ENCODE measurements at regions not wholly inside any gene's neighbourhood (a gene's known extent, or its start where the extent isn't known, plus 50 kb on each side); places are given as distances from the start of the nearest gene placed in this dataset.

DNA sequence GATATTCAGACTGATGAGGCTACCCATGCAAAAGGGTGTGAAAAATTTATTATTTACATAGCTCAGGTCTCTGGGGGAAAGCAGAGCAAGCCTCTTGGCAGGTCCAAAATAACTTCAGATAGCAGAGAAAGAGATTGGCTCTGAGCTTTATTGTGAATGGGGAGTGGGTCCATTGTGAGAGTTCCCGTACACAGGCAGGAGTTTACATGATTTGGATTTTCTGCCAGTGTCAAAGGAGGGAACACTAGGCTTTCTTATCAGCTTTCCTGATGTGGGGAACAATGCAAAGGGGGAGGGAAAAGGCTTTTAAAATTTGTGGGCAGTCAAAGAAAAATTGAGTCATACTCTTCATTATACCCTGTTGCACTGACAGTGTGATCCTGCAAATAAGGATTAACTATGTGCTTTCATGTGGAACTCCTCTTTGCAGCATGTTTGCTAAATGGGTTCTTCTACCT, 615.0 kb upstream of the RIOK2 start:
- Histone ChIP-seq H3K9me3 (ENCODE audit: low read depth) (no peaks in the 10 kb centered on the region), H3K36me3 (replicated peaks; ENCODE audit: insufficient read depth, low read depth) (no peaks in the 10 kb centered on the region), H4K20me1 (ENCODE audit: insufficient read depth, poor library complexity, severe bottlenecking) (no peaks in the 10 kb centered on the region), H3K4me1 (ENCODE audit: insufficient read depth) (no peaks in the 10 kb centered on the region), H3K27me3 (no peaks in the 10 kb centered on the region), H3K9me2 (replicated peaks; ENCODE audit: insufficient read depth) (no peaks in the 10 kb centered on the region), H3K4me2 (no peak overlapping the region), H3K79me2 (no peaks in the 10 kb centered on the region), H2AFZ (no peak overlapping the region), H3K27ac (no peak overlapping the region), H3K4me3 (no peak overlapping the region)
- WGBS (ENCODE audit: low lambda C conversion rate, missing lambda C conversion rate), result 40% methylated on average over 1 of the region's 1 CpG
- TF ChIP-seq, protein P1, sequence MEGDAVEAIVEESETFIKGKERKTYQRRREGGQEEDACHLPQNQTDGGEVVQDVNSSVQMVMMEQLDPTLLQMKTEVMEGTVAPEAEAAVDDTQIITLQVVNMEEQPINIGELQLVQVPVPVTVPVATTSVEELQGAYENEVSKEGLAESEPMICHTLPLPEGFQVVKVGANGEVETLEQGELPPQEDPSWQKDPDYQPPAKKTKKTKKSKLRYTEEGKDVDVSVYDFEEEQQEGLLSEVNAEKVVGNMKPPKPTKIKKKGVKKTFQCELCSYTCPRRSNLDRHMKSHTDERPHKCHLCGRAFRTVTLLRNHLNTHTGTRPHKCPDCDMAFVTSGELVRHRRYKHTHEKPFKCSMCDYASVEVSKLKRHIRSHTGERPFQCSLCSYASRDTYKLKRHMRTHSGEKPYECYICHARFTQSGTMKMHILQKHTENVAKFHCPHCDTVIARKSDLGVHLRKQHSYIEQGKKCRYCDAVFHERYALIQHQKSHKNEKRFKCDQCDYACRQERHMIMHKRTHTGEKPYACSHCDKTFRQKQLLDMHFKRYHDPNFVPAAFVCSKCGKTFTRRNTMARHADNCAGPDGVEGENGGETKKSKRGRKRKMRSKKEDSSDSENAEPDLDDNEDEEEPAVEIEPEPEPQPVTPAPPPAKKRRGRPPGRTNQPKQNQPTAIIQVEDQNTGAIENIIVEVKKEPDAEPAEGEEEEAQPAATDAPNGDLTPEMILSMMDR (IDR thresholded peaks at IDR 0.05; ENCODE audit: poor library complexity), result no peak
- TF ChIP-seq EZH2 (IDR thresholded peaks at IDR 0.05; ENCODE audit: borderline replicate concordance), result no peak
- TF ChIP-seq EZH2phosphoT487 (IDR thresholded peaks at IDR 0.05; ENCODE audit: low read depth, severe bottlenecking, unreplicated experiment), result no peak
- no peak for DNase-seq (ENCODE audit: low spot score)

DNA sequence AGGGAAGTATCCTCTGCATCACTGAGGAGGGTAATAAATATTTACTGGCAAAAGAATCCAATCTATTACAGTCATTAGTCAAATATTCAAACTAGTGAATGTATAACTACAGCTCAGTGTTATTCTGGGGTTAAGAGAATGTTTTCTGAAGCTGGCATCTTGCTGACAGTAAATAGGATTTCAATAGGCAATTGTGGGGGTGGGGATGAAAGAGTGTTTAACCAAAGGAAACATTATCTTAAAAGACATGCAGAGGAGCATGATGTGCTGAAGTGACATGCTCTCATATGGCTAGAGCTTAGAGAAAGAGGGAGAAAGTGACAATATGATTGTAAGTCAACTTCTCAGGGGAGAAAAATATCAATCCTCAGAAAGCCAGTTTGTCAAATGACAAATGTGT, 618.4 kb upstream of the RIOK2 start:
- no peaks in the 10 kb centered on the region for H3K79me2 ChIP-seq
- no peak overlapping the region for H3K27ac ChIP-seq
- H3K9me3 ChIP-seq (ENCODE audit: low read depth), result peaks cover 10% of the 10 kb centered on the region
- H3K9me2 ChIP-seq (replicated peaks; ENCODE audit: insufficient read depth), result no peaks in the 10 kb centered on the region
- H3K27me3 ChIP-seq, result no peaks in the 10 kb centered on the region
- H3K4me2 ChIP-seq, result no peak overlapping the region
- TF ChIP-seq, protein P1 (IDR thresholded peaks at IDR 0.05; ENCODE audit: poor library complexity), result no peak
- no peak for DNase-seq (ENCODE audit: low spot score)
- no peaks in the 10 kb centered on the region for H4K20me1 ChIP-seq (ENCODE audit: insufficient read depth, poor library complexity, severe bottlenecking)
- H2AFZ ChIP-seq, result no peak overlapping the region
- no peaks in the 10 kb centered on the region for H3K36me3 ChIP-seq (replicated peaks; ENCODE audit: insufficient read depth, low read depth)
- H3K4me3 ChIP-seq, result no peak overlapping the region
- no peaks in the 10 kb centered on the region for H3K4me1 ChIP-seq (ENCODE audit: insufficient read depth)

DNA sequence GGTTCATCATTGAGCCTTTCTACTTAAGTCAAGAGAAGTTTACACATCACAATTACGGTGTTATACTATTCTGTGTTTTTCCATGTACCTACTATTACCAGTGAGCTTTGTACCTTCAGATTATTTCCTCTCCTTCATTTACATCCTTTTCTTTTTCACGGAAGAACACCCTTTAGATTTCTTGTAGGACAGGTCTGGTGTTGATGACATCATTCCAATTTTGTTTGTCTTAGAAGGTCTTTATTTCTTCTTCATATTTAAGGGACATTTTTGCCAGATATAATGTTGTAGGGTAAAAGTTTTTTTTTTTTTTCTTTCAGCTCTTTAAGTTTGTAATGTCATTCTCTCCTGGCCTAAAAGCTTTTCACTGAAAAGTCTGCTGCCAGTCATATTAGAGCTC, 637.1 kb upstream of the RIOK2 start:
- Histone ChIP-seq H3K4me1 (ENCODE audit: insufficient read depth) (no peaks in the 10 kb centered on the region), H3K9me2 (replicated peaks; ENCODE audit: insufficient read depth) (no peaks in the 10 kb centered on the region), H3K36me3 (replicated peaks; ENCODE audit: insufficient read depth, low read depth) (no peaks in the 10 kb centered on the region), H3K4me2 (no peak overlapping the region), H3K79me2 (no peaks in the 10 kb centered on the region), H3K4me3 (no peak overlapping the region), H3K27me3 (no peaks in the 10 kb centered on the region), H3K9me3 (ENCODE audit: low read depth) (no peaks in the 10 kb centered on the region), H4K20me1 (ENCODE audit: insufficient read depth, poor library complexity, severe bottlenecking) (no peaks in the 10 kb centered on the region), H3K27ac (no peak overlapping the region), H2AFZ (no peak overlapping the region)
- no peak for DNase-seq (ENCODE audit: low spot score)
- TF ChIP-seq, protein P1 (IDR thresholded peaks at IDR 0.05; ENCODE audit: poor library complexity), result no peak
- 83% methylated on average over 2 of the region's 2 CpGs for WGBS (ENCODE audit: low lambda C conversion rate, missing lambda C conversion rate)

DNA sequence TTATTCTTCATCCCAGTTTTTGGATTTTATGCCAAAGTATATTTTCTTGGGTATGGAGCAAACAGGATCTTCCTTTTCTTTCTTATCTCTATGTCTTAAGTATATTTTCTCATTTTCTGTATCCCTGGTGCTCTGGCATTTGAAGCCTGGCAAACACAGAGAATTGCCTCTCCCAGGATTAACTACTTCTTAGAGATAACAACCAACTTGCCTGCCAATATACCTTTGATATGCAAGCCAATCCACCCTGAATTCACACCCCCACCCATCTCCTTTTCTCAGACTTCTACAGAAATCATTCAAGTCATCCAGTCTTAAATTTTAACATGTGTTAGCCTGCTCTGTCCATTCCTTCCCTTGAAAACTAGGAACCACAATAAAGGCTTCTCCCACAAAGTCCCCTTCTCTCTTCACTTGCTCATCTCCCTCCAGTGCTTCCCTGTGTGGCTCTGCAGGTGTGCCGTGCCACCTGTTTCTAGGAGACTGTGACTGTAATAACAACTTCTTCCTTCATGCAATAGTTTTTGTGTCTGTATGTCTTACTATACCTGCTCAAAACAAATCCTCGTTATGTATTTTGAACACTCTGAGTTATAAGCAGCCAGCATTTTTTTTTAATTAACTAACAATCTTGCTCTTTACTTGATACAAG, 649.7 kb upstream of the RIOK2 start:
- no peaks in the 10 kb centered on the region for H4K20me1 ChIP-seq (ENCODE audit: insufficient read depth, poor library complexity, severe bottlenecking)
- no peaks in the 10 kb centered on the region for H3K79me2 ChIP-seq
- TF ChIP-seq, protein P1 (IDR thresholded peaks at IDR 0.05; ENCODE audit: poor library complexity), result no peak
- TF ChIP-seq EZH2 (IDR thresholded peaks at IDR 0.05; ENCODE audit: borderline replicate concordance) (no peak), EZH2phosphoT487 (IDR thresholded peaks at IDR 0.05; ENCODE audit: low read depth, severe bottlenecking, unreplicated experiment) (no peak)
- no peak overlapping the region for H3K4me3 ChIP-seq
- no peaks in the 10 kb centered on the region for H3K9me3 ChIP-seq (ENCODE audit: low read depth)
- H2AFZ ChIP-seq, result no peak overlapping the region
- H3K27me3 ChIP-seq, result no peaks in the 10 kb centered on the region
- H3K27ac ChIP-seq, result no peak overlapping the region
- no peaks in the 10 kb centered on the region for H3K9me2 ChIP-seq (replicated peaks; ENCODE audit: insufficient read depth)
- H3K4me1 ChIP-seq (ENCODE audit: insufficient read depth), result no peaks in the 10 kb centered on the region
- H3K4me2 ChIP-seq, result no peak overlapping the region
- DNase-seq (ENCODE audit: low spot score), result no peak
- WGBS (ENCODE audit: low lambda C conversion rate, missing lambda C conversion rate), result 89% methylated on average over 2 of the region's 2 CpGs
- H3K36me3 ChIP-seq (replicated peaks; ENCODE audit: insufficient read depth, low read depth), result no peaks in the 10 kb centered on the region
